Keratinocyte (primary cell): ENCODE measurements at regions not wholly inside any gene's neighbourhood (a gene's known extent, or its start where the extent isn't known, plus 50 kb on each side); places are given as distances from the start of the nearest gene placed in this dataset.
"Not testable (repeated sequence)": the region's sequence is repeated elsewhere in the genome, so short reads cannot be mapped to it uniquely, and the experiment has no call there.

Experiments used
- DNase-seq: peaks from one replicate; pipeline ENCODE4 v3.0.0-alpha.2; 2011; ENCODE audit warnings: low read depth, missing footprints, low spot score
- FAIRE-seq: peaks from 2 replicates; lab custom pipeline; 2011; peaks lifted over from hg19 to GRCh38; lab: Jason Lieb, UNC
- H2AFZ ChIP-seq: 2 replicates; pipeline ENCODE4 v1.6.0; 2012; ENCODE audit warnings: low read length, control low read depth, inconsistent platforms; ENCODE audit not compliant: control insufficient read depth
- H3K27ac ChIP-seq: 2 replicates; pipeline ENCODE4 v1.5.1; 2011; ENCODE audit warnings: low read length; ENCODE audit not compliant: control insufficient read depth, insufficient read depth
- H3K27me3 ChIP-seq: 3 replicates; pipeline ENCODE4 v1.6.0; 2011; ENCODE audit warnings: low read length; ENCODE audit not compliant: control insufficient read depth, insufficient read depth; ENCODE audit errors: extremely low read depth
- H3K36me3 ChIP-seq, 2 experiments: 2 replicates in 1 of 2; 3 replicates in 1 of 2; pipeline ENCODE4 v1.5.1; 2011; ENCODE audit warnings: low read length in 2 of 2, mild to moderate bottlenecking in 1 of 2; ENCODE audit not compliant: control insufficient read depth in 2 of 2, insufficient read depth in 2 of 2; ENCODE audit errors: extremely low read depth in 1 of 2
- H3K4me1 ChIP-seq: 3 replicates; pipeline ENCODE4 v1.5.1; 2011; ENCODE audit warnings: low read length; ENCODE audit not compliant: control insufficient read depth, insufficient read depth; ENCODE audit errors: extremely low read depth
- H3K4me2 ChIP-seq: 3 replicates; pipeline ENCODE4 v1.6.0; 2011; ENCODE audit warnings: low read depth, low read length; ENCODE audit not compliant: control insufficient read depth, insufficient read depth; ENCODE audit errors: extremely low read depth
- H3K4me3 ChIP-seq, 3 experiments: fragments of 200-600 bp in 1 of 3; sonication (generic) in 1 of 3; 2 replicates in 2 of 3; 3 replicates in 1 of 3; pipeline ENCODE4 v1.5.1; 2011 to 2016; ENCODE audit warnings: low read length in 3 of 3, mild to moderate bottlenecking in 3 of 3, control low read depth in 2 of 3, inconsistent platforms in 1 of 3, low read depth in 1 of 3, mixed read lengths in 1 of 3, mixed run types in 1 of 3, moderate library complexity in 1 of 3; ENCODE audit not compliant: control insufficient read depth in 2 of 3, insufficient read depth in 2 of 3; ENCODE audit errors: extremely low read depth in 1 of 3
- H3K79me2 ChIP-seq: 2 replicates; pipeline ENCODE4 v1.6.0; 2012; ENCODE audit warnings: low read length; ENCODE audit not compliant: control insufficient read depth, insufficient read depth
- H3K9ac ChIP-seq: 3 replicates; pipeline ENCODE4 v1.6.0; 2011; ENCODE audit warnings: low read length; ENCODE audit not compliant: control insufficient read depth, insufficient read depth; ENCODE audit errors: extremely low read depth
- H3K9me1 ChIP-seq: 3 replicates; pipeline ENCODE4 v1.6.0; 2011; ENCODE audit warnings: low read length; ENCODE audit not compliant: control insufficient read depth, insufficient read depth; ENCODE audit errors: extremely low read depth
- H3K9me3 ChIP-seq: 2 replicates; pipeline ENCODE4 v1.5.1; 2012; ENCODE audit warnings: low read depth, low read length; ENCODE audit not compliant: control insufficient read depth
- H4K20me1 ChIP-seq: 3 replicates; pipeline ENCODE4 v1.6.0; 2011; ENCODE audit warnings: low read length; ENCODE audit not compliant: control insufficient read depth, insufficient read depth; ENCODE audit errors: extremely low read depth
- CTCF ChIP-seq, 3 experiments: IDR thresholded peaks in 1 of 3; conservative IDR thresholded peaks in 1 of 3; optimal IDR thresholded peaks in 1 of 3; 2 replicates in 2 of 3; 3 replicates in 1 of 3; pipeline versions ENCODE3 to v1.5.1; 2011; ENCODE audit warnings: low read length in 3 of 3, mild to moderate bottlenecking in 3 of 3, moderate library complexity in 2 of 3, control low read depth in 1 of 3, inconsistent platforms in 1 of 3; ENCODE audit not compliant: insufficient read depth in 2 of 3; ENCODE audit errors: extremely low read depth in 1 of 3
- EZH2 ChIP-seq: IDR thresholded peaks from one replicate; pipeline ENCODE4 v1.6.1; 2012; ENCODE audit warnings: inconsistent platforms, mild to moderate bottlenecking, low read length, moderate library complexity
- dilution Hi-C: fragments of 300-500 bp; cut with MboI; formaldehyde crosslinking; loops from one replicate; pipeline ENCODE4 v1.7.0; 2020; ENCODE audit warnings: low sequenced_read_pairs; ENCODE audit not compliant: extremely low pct_ligation_motif_present

DNA sequence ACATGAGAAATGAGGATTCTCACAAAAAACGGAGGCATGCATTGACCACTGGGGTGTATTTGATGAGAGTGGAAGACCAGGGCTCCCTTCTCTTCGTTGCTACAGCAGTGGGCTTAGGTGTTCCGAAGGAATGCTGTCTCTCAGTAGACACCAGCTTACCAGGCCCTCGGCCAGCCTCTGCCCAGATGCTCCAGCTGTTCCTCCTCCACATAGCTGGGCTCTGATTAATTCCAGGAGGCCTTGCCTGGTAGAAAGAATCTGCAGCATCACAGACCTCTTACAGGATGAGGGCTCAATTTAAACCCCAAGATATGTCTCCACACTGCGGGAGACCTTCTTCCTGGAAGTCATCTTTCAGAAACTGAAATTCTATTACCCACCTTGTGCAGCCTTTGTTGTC is 346.6 kb upstream of the TENM3 start:
- Histone ChIP-seq H3K27me3 (no peaks in the 10 kb centered on the region), H3K79me2 (no peaks in the 10 kb centered on the region), H2AFZ (no peak overlapping the region), H3K27ac (no peak overlapping the region), H4K20me1 (no peaks in the 10 kb centered on the region), H3K9me3 (no peaks in the 10 kb centered on the region), H3K9me1 (no peaks in the 10 kb centered on the region), H3K4me3 (no peak overlapping the region), H3K9ac (no peak overlapping the region), H3K36me3 (no peaks in the 10 kb centered on the region), H3K4me2 (no peak overlapping the region), H3K4me1 (no peaks in the 10 kb centered on the region)
- no peak for FAIRE-seq
- TF ChIP-seq EZH2 (no peak), CTCF (optimal IDR thresholded peaks at IDR 0.05 in 1 of 3, IDR thresholded peaks at IDR 0.05 in 1 of 3, conservative IDR thresholded peaks at IDR 0.05 in 1 of 3; ENCODE audit: extremely low read depth in 1 of 3, insufficient read depth in 2 of 3, low read length in 3 of 3) (no peak)
- dilution Hi-C loops, result no loop called here
- no peak for DNase-seq

GRCh38 chr4:181897935-181898334 is 345.3 kb upstream of the TENM3 start:
- Histone ChIP-seq H3K27ac (no peak overlapping the region), H3K36me3 (no peaks in the 10 kb centered on the region), H3K79me2 (no peaks in the 10 kb centered on the region), H3K4me3 (no peak overlapping the region), H3K4me1 (no peaks in the 10 kb centered on the region), H3K27me3 (no peaks in the 10 kb centered on the region), H3K9me3 (no peaks in the 10 kb centered on the region), H4K20me1 (no peaks in the 10 kb centered on the region), H3K9ac (no peak overlapping the region), H3K9me1 (no peaks in the 10 kb centered on the region), H2AFZ (no peak overlapping the region), H3K4me2 (no peak overlapping the region)
- no peak for TF ChIP-seq CTCF (optimal IDR thresholded peaks at IDR 0.05 in 1 of 3, IDR thresholded peaks at IDR 0.05 in 1 of 3, conservative IDR thresholded peaks at IDR 0.05 in 1 of 3; ENCODE audit: extremely low read depth in 1 of 3, insufficient read depth in 2 of 3, low read length in 3 of 3)
- no peak for TF ChIP-seq EZH2
- DNase-seq (no peak), FAIRE-seq (no peak)
- dilution Hi-C loops, result no loop called here

- H3K27me3 ChIP-seq, H3K27ac ChIP-seq, H2AFZ ChIP-seq, H3K79me2 ChIP-seq, H3K9me1 ChIP-seq, H3K36me3 ChIP-seq, DNase-seq, H3K4me1 ChIP-seq, H3K9me3 ChIP-seq, FAIRE-seq, dilution Hi-C loops, H3K4me3 ChIP-seq, H4K20me1 ChIP-seq, H3K9ac ChIP-seq, H3K4me2 ChIP-seq: not testable (repeated sequence)
Observed at GRCh38 chr4:181902404-181902803, 340.8 kb upstream of the TENM3 start.
